Neutrophil (primary cell): ENCODE measurements at regions not wholly inside any gene's neighbourhood (a gene's known extent, or its start where the extent isn't known, plus 50 kb on each side); places are given as distances from the start of the nearest gene placed in this dataset.

Experiments
- H3K27ac ChIP-seq: fragments of 200-600 bp; sonication (generic); 2 replicates; pipeline ENCODE4 v1.5.1; 2016; ENCODE audit warnings: mild to moderate bottlenecking, moderate library complexity
- H3K27me3 ChIP-seq: fragments of 200-600 bp; sonication (generic); 2 replicates; pipeline ENCODE4 v1.6.0; 2016; ENCODE audit warnings: mild to moderate bottlenecking
- H3K36me3 ChIP-seq: fragments of 200-600 bp; sonication (generic); 2 replicates; pipeline ENCODE4 v1.5.1; 2017
- H3K4me1 ChIP-seq, 2 experiments: fragments of 200-600 bp in 1 of 2; sonication (generic) in 1 of 2; 1 replicate in 1 of 2; 2 replicates in 1 of 2; pipeline versions ENCODE4 v1.5.1 to v1.6.1; 2013 to 2016; ENCODE audit warnings: low read depth in 1 of 2, low read length in 1 of 2, mild to moderate bottlenecking in 1 of 2, moderate library complexity in 1 of 2; ENCODE audit not compliant: control insufficient read depth in 1 of 2, insufficient read depth in 1 of 2
- H3K4me3 ChIP-seq, 2 experiments: fragments of 200-600 bp in 1 of 2; sonication (generic) in 1 of 2; 1 replicate in 1 of 2; 2 replicates in 1 of 2; pipeline ENCODE4 v1.5.1; 2013 to 2016; ENCODE audit warnings: low read depth in 1 of 2, low read length in 1 of 2, mild to moderate bottlenecking in 1 of 2, moderate library complexity in 1 of 2
- H3K9me3 ChIP-seq: fragments of 200-600 bp; sonication (generic); 2 replicates; pipeline ENCODE4 v1.5.1; 2016
- TF ChIP-seq, protein P1 (sequence below): fragments of 200-600 bp; sonication (generic); IDR thresholded peaks from 2 replicates; pipeline ENCODE4 v1.5.1; 2016; ENCODE audit warnings: antibody characterized with exemption

DNA sequence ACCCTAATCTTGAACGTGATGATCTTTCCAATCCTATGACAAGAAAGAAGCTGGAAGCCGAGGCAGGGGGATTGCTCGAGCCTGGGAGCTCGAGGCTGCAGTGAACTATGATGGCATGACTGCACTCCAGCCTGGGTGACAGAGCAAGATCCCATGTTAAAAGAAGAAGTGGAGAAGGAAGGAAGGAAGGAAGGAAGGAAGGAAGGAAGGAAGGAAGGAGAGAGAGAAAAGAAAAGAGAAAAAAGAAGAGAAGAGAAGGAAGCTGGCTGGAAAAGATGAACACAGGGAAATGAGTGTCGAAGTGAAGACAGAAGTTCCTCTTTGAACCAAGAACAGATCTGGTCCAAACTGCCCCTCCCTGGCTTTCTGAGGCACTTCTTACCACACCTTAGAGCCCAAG, 100.5 kb upstream of the PRNP start:
- no peaks in the 10 kb centered on the region for H3K36me3 ChIP-seq
- H3K9me3 ChIP-seq: no peaks in the 10 kb centered on the region
- H3K4me1 ChIP-seq: no peaks in the 10 kb centered on the region
- H3K27me3 ChIP-seq: peaks cover 37% of the 10 kb centered on the region
- TF ChIP-seq, protein P1, sequence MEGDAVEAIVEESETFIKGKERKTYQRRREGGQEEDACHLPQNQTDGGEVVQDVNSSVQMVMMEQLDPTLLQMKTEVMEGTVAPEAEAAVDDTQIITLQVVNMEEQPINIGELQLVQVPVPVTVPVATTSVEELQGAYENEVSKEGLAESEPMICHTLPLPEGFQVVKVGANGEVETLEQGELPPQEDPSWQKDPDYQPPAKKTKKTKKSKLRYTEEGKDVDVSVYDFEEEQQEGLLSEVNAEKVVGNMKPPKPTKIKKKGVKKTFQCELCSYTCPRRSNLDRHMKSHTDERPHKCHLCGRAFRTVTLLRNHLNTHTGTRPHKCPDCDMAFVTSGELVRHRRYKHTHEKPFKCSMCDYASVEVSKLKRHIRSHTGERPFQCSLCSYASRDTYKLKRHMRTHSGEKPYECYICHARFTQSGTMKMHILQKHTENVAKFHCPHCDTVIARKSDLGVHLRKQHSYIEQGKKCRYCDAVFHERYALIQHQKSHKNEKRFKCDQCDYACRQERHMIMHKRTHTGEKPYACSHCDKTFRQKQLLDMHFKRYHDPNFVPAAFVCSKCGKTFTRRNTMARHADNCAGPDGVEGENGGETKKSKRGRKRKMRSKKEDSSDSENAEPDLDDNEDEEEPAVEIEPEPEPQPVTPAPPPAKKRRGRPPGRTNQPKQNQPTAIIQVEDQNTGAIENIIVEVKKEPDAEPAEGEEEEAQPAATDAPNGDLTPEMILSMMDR: no peak
- no peak overlapping the region for H3K27ac ChIP-seq
- no peak overlapping the region for H3K4me3 ChIP-seq

DNA sequence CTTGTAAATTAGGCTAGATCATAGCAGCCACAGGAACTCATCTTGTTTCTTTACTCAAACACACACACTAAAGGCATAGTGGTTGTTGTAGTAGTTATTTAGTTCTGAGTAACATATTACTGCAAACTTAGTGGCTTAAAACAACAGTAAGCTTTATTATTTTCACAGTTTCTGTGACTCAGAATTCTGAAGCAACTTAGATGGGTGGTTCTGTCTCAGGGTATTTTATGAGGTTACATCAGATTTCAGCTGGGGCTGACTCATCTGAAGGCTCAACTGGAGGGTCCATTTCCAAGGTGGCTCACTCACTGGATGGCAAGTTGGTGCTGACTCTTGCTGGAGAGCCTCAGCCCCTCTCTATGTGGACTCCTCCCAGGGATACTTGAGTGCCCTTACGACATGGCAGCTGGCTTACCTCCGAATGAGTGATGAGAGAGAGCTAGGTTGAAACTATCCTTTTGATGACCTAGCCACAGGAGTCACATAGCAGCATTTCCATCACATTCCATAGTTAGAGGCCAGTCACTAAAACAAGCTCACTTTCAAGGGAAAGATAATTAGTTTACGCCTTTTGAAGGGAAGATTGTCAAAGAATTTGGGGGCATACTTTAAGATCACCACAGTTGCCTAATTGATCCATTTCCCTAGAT, 101.0 kb upstream of the PRNP start:
- no peak overlapping the region for H3K4me3 ChIP-seq
- TF ChIP-seq, protein P1: no peak
- H3K27ac ChIP-seq: no peak overlapping the region
- H3K36me3 ChIP-seq: no peaks in the 10 kb centered on the region
- H3K4me1 ChIP-seq: no peaks in the 10 kb centered on the region
- H3K27me3 ChIP-seq: peaks cover 37% of the 10 kb centered on the region
- H3K9me3 ChIP-seq: no peaks in the 10 kb centered on the region

DNA sequence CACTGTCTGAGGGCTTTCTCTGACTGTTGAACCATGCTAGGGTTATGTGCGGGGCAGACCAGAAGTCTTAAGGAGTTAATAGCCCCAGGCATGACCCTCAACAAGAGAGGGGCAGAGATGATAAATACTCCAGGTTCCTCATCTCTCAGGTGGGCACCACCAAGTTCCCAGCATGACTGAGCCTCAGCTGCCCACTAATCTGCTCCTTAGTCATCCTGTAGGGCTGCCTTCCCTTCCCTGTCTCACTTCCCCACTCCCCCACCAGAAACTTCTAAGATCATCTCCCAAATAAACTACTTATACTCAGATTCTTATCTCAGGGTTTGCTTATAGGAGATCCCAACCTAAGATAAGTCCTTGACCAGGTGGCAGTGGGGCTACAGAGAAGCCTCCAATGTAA, 101.7 kb upstream of the PRNP start:
- no peaks in the 10 kb centered on the region for H3K4me1 ChIP-seq
- TF ChIP-seq, protein P1: no peak
- no peaks in the 10 kb centered on the region for H3K9me3 ChIP-seq
- H3K27me3 ChIP-seq: peaks cover 42% of the 10 kb centered on the region
- no peaks in the 10 kb centered on the region for H3K36me3 ChIP-seq
- H3K27ac ChIP-seq: no peak overlapping the region
- H3K4me3 ChIP-seq: no peak overlapping the region

DNA sequence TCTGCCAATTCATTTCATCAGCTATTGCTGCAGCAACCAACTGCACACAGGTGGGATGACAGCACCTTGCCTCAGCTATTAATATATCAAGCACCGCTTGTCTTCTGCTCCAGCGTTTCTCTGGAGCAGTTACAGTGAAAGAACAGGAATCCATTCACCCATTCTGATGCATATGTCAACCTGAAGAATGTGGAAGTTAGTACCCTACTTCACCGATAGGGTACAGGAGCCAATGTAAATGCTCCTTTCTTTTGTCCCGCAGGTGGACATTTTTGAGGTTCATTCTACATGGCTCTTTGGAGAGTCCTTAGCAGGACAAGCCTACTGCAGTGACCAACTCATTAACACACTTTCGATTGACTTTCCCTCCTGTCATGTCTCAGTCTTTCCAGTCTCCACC, 104.4 kb upstream of the PRNP start:
- TF ChIP-seq, protein P1: no peak
- peaks cover 60% of the 10 kb centered on the region for H3K27me3 ChIP-seq
- no peaks in the 10 kb centered on the region for H3K4me1 ChIP-seq
- H3K9me3 ChIP-seq: no peaks in the 10 kb centered on the region
- H3K27ac ChIP-seq: no peak overlapping the region
- no peak overlapping the region for H3K4me3 ChIP-seq
- no peaks in the 10 kb centered on the region for H3K36me3 ChIP-seq

DNA sequence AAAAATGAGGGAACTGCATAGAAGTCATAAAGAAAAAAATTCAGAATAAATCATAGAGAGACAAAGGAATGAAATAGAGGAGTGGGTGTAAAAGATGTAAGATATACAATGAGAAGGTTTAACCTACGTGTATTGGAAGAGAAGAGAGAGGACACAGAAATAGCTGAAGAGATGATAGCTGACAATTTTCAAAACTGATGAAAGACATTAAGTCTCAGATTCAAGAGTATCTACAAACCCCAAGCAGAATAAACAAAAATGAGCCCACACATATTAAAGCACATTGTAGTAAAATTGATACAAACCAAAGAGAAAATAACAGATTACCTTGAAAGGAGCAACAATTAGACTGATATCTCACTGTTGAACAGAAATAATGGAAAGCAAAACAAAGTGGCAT, 107.9 kb upstream of the PRNP start:
- TF ChIP-seq, protein P1: no peak
- no peaks in the 10 kb centered on the region for H3K9me3 ChIP-seq
- H3K27me3 ChIP-seq: peaks cover 81% of the 10 kb centered on the region
- H3K36me3 ChIP-seq: no peaks in the 10 kb centered on the region
- no peaks in the 10 kb centered on the region for H3K4me1 ChIP-seq
- H3K4me3 ChIP-seq: no peak overlapping the region
- no peak overlapping the region for H3K27ac ChIP-seq

DNA sequence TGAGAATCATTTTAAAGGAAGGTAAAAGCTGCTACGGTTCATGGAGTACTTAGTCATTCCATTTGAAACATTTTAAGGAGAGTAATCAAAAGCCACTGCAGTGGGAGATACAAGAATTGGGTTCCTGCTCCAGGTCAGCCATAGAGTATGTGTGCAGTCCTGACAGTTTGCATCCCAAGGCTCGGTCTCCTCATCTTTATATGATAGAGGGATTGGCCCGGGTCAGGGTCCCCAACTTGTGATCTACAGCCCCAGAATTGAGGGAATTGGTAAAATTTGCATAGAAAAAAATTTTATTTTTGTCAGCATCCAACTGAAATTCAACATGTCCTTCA, 111.9 kb upstream of the PRNP start:
- H3K9me3 ChIP-seq: no peaks in the 10 kb centered on the region
- H3K4me1 ChIP-seq: no peaks in the 10 kb centered on the region
- no peak overlapping the region for H3K4me3 ChIP-seq
- no peak overlapping the region for H3K27ac ChIP-seq
- no peaks in the 10 kb centered on the region for H3K36me3 ChIP-seq
- TF ChIP-seq, protein P1: no peak
- peaks cover 57% of the 10 kb centered on the region for H3K27me3 ChIP-seq
